IPS-18c (cell line): ENCODE measurements at regions not wholly inside any gene's neighbourhood (a gene's known extent, or its start where the extent isn't known, plus 50 kb on each side); places are given as distances from the start of the nearest gene placed in this dataset.
"Not testable (repeated sequence)": the region's sequence is repeated elsewhere in the genome, so short reads cannot be mapped to it uniquely, and the experiment has no call there.

Source experiments
- H3K4me3 ChIP-seq: 2 replicates; pipeline ENCODE4 v1.7.0; 2013; ENCODE audit warnings: low read depth, mild to moderate bottlenecking, low read length, moderate library complexity; ENCODE audit not compliant: insufficient read depth
- H3K9me3 ChIP-seq: one replicate; pipeline ENCODE4 v1.6.1; 2013; ENCODE audit warnings: mild to moderate bottlenecking, low read length, moderate library complexity; ENCODE audit not compliant: control insufficient read depth, insufficient read depth

- H3K4me3 ChIP-seq = no peak overlapping the region
- H3K9me3 ChIP-seq = no peaks in the 10 kb centered on the region
Measured at GRCh38 chr19:23597661-23598060, 89.4 kb downstream of the ZNF675 start.

- Histone ChIP-seq H3K4me3 (no peak overlapping the region), H3K9me3 (no peaks in the 10 kb centered on the region)
Measured at GRCh38 chr19:23596872-23597271, 90.1 kb downstream of the ZNF675 start.

GRCh38 chr19:23594311-23594710 lies 92.7 kb downstream of the ZNF675 start:
- H3K9me3 ChIP-seq, H3K4me3 ChIP-seq: not testable (repeated sequence)

- Histone ChIP-seq H3K9me3 (peaks cover 4% of the 10 kb centered on the region), H3K4me3 (no peak overlapping the region)
Measured at GRCh38 chr19:23587546-23587945, 99.5 kb downstream of the ZNF675 start.

DNA sequence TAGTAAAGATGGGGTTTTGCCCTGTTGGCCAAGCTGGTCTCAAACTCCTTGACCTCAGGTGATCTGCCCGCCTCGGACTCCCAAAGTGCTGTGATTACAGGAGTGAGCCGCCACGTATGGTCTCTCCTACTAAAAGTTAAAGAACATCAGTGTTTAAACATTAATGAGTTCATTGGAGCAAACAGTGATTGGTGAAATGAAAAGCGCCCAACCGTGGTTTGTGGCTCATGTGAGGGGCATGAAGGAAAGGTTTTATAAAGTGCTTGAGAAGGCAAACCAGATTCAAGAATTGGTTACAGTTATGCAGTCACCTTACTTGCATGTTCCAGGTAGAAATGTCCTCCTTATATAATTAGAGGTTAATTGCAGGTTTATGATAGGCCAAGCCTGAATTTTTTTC lies 109.5 kb downstream of the ZNF675 start:
- no peak overlapping the region for H3K4me3 ChIP-seq
- H3K9me3 ChIP-seq = peaks cover 6% of the 10 kb centered on the region

GRCh38 chr19:23571175-23571574 lies 115.8 kb downstream of the ZNF675 start:
- Histone ChIP-seq H3K4me3 (no peak overlapping the region), H3K9me3 (peaks cover 24% of the 10 kb centered on the region)

- H3K9me3 ChIP-seq = peaks cover 27% of the 10 kb centered on the region
- not testable (repeated sequence) for H3K4me3 ChIP-seq
Measured at GRCh38 chr19:23568116-23568515, 118.9 kb downstream of the ZNF675 start.

DNA sequence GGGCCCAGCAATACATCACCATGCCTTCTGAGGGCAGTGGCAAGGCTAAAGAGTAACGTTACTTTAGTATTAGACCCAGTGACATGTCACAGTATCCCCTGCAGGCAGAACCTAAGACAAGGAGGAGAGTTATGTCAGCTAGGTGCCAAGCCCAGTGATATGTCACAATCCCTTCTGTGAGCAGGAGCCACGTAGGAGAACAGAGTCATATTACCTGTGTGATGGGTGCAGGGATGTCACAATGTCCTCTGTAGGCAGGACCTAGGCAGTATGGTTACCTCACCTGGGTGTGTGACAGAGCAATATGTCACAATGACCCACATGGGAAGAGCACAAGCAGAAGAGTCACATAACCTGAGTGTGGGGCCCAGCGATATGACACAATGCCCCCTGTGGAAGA lies 121.8 kb downstream of the ZNF675 start:
- H3K9me3 ChIP-seq = peaks cover 27% of the 10 kb centered on the region
- no peak overlapping the region for H3K4me3 ChIP-seq

- Histone ChIP-seq H3K9me3 (peaks cover 22% of the 10 kb centered on the region), H3K4me3 (no peak overlapping the region)
Measured at GRCh38 chr19:23563326-23563725, 123.7 kb downstream of the ZNF675 start.

GRCh38 chr19:23561341-23561740 lies 125.7 kb downstream of the ZNF675 start:
- Histone ChIP-seq H3K9me3 (peaks cover 9% of the 10 kb centered on the region), H3K4me3 (no peak overlapping the region)

DNA sequence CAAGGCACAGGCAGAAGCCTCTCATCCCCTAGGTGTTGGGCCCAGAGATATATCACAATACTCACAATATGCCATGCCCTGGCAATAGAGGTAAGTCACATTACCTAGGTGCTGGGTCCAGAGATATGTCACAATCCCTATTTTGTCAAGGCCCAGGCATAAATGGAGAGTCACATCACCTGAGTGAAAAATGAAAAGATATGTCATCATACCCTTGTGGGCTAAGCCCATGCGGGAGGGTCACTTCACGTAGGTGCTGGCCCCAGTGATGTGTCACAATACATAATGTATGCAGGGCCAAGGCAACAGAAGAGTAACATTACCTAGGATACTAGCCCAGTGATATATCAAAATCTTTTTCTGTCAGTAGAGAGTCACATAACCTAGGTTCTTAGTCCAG lies 127.0 kb downstream of the ZNF675 start:
- Histone ChIP-seq H3K9me3 (peaks cover 9% of the 10 kb centered on the region), H3K4me3 (no peak overlapping the region)

DNA sequence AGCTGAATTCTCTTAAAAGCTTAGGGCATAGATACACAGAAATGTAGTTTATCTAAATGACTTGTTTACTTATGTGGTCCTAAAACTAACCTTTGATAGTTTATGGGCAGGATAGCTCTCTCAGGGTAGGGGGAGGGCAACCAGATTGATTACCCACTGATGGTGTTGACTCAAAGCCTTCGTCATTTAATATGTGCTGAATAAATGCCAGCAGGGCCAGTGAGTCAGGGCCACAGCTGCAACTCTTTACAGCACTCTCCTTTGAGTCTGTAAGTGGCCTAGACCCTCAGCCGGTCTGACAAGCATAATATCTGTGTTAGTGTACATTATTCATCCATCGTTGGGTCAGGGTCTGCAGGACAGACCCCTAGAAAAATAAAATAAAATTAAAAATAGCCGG lies 128.5 kb downstream of the ZNF675 start:
- no peak overlapping the region for H3K4me3 ChIP-seq
- peaks cover 6% of the 10 kb centered on the region for H3K9me3 ChIP-seq

- Histone ChIP-seq H3K4me3 (no peak overlapping the region), H3K9me3 (peaks cover 9% of the 10 kb centered on the region)
Measured at GRCh38 chr19:23557381-23557780, 129.6 kb downstream of the ZNF675 start.

GRCh38 chr19:23554548-23554947 lies 132.5 kb downstream of the ZNF675 start:
- H3K9me3 ChIP-seq = peaks cover 14% of the 10 kb centered on the region

GRCh38 chr19:23550102-23550501 lies 136.9 kb downstream of the ZNF675 start:
- H3K4me3 ChIP-seq = not testable (repeated sequence)
- H3K9me3 ChIP-seq = peaks cover 14% of the 10 kb centered on the region

More at GRCh38 chr19:23554548-23554947, 132.5 kb downstream of the ZNF675 start:
- H3K4me3 ChIP-seq = no peak overlapping the region

DNA sequence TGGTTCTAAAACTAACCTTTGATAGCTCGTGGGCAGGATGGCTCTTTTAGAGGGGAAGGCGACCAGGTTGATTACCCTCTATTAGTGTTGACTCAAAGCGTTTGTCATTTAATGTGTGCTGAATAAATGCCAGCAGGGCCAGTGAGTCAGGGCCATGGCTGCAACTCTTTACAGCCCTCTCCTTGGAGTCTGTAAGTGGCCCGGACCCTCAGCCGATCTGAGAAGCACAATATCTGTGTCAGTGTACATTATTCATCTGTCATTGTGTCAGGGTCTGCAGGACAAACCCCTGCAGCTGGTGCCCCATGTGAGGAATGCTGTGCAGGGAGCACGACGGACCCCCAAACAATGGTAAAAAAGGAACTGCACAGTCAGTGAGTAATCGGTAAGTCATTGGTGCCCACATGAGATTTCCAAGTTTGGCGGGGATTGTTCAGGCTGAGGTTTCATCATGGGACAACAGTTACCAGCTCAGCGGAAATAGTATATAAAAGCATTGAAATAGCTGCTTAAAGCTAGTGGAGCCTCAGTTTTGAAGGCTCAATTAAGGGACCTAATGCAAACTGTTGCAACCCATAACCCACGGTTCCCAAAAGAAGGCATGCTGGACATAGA lies 139.1 kb downstream of the ZNF675 start:
- Histone ChIP-seq H3K9me3 (peaks cover 12% of the 10 kb centered on the region), H3K4me3 (no peak overlapping the region)

DNA sequence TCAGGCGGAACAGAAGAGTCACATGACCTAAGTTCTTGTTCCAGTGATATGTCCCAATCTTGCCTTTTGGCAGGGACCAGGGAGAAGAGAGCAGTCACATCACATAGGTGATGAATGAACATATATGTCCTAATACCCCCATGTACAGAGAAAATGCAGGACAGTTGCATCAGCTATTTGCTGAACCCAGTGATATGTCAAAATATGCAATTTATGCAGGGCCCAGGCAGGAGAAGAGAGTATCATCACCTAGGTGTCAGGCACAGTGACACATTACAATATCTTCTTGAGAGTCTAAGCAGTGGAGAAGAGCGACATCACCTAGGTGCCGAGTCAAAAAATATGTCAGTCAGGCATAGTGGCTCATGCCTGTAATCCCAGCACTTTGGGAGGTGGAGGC lies 139.9 kb downstream of the ZNF675 start:
- Histone ChIP-seq H3K4me3 (no peak overlapping the region), H3K9me3 (peaks cover 9% of the 10 kb centered on the region)

GRCh38 chr19:23543351-23543750 lies 143.7 kb downstream of the ZNF675 start:
- Histone ChIP-seq H3K9me3 (no peaks in the 10 kb centered on the region), H3K4me3 (no peak overlapping the region)

DNA sequence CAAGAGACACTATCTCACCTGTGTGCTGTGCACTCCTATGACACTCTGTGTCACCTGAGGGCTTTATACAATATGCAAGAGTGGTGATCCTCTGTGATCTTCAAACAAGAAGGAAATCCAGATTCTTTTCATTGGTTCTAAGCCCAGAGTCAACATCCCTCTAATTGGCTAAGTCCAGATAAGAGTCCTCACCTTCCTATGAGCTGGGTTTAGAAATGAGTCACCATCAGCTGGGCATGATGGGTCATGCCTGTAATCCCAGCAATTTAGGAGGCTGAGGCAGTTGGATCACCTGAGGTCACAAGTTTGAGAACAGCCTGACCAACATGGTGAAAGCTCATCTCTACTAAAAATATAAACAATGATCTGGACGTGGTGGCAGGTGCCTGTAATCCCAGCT lies 144.4 kb downstream of the ZNF675 start:
- H3K9me3 ChIP-seq = no peaks in the 10 kb centered on the region
- no peak overlapping the region for H3K4me3 ChIP-seq
